Left lung (tissue), 4 donors: ENCODE measurements at regions not wholly inside any gene's neighbourhood (a gene's known extent, or its start where the extent isn't known, plus 50 kb on each side); places are given as distances from the start of the nearest gene placed in this dataset.
"Not testable (repeated sequence)": the region's sequence is repeated elsewhere in the genome, so short reads cannot be mapped to it uniquely, and the experiment has no call there.

Experiments used
- ATAC-seq: fragments of 200-7000 bp; cut with Tn5 transposase; one replicate; pipeline ENCODE4 v1.9.1; 2020; ENCODE audit warnings: moderate library complexity
- DNase-seq, 4 donors: peaks; one replicate each; pipeline ENCODE4 v3.0.0-alpha.2; 2013 to 2020
- H3K27ac ChIP-seq, 2 donors: fragments of 200-600 bp; sonication (generic) in 1 of 2; one replicate each; pipeline versions ENCODE4 v1.5.0 to v1.8.0; 2020 to 2021
- H3K27me3 ChIP-seq, 2 donors: fragments of 200-600 bp; sonication (generic) in 1 of 2; one replicate each; pipeline versions ENCODE4 v1.5.0 to v1.8.0; 2020 to 2021
- H3K36me3 ChIP-seq, 2 donors: fragments of 200-600 bp; sonication (generic) in 1 of 2; one replicate each; pipeline versions ENCODE4 v1.5.0 to v1.8.0; 2020 to 2021
- H3K4me1 ChIP-seq, 2 donors: fragments of 200-600 bp; one replicate each; pipeline ENCODE4 v1.8.0; 2021
- H3K4me3 ChIP-seq, 2 donors: fragments of 200-600 bp; sonication (generic) in 1 of 2; one replicate each; pipeline versions ENCODE4 v1.5.0 to v1.8.0; 2020 to 2021; ENCODE audit warnings: mild to moderate bottlenecking in 1 of 2
- H3K9me3 ChIP-seq, 2 donors: fragments of 200-600 bp; sonication (generic) in 1 of 2; one replicate each; pipeline versions ENCODE4 v1.5.0 to v1.8.0; 2020 to 2021
- intact Hi-C, 2 donors: fragments of 100-400 bp; cut with DNase I; formaldehyde crosslinking; loops; one replicate each; pipeline versions ENCODE4 v1.11.2 to v1.14.2; 2022
- TF ChIP-seq, protein P1 (sequence below), 2 donors: fragments of 200-600 bp; sonication (generic) in 1 of 2; IDR thresholded peaks; one replicate each; pipeline versions ENCODE4 v1.5.0 to v1.8.0; 2021; ENCODE audit warnings: antibody characterized with exemption in 2 of 2
- donor health status: DM: no; HTN: yes; CAD: no.
- donor health status: DM: no; HTN: no; CAD: no.

- Histone ChIP-seq H3K4me3 (no peak overlapping the region), H3K9me3 (no peaks in the 10 kb centered on the region), H3K27me3 (no peaks in the 10 kb centered on the region), H3K27ac (no peak overlapping the region), H3K36me3 (no peaks in the 10 kb centered on the region), H3K4me1 (no peaks in the 10 kb centered on the region)
- ATAC-seq (no peak), DNase-seq (no peak)
- TF ChIP-seq, protein P1, sequence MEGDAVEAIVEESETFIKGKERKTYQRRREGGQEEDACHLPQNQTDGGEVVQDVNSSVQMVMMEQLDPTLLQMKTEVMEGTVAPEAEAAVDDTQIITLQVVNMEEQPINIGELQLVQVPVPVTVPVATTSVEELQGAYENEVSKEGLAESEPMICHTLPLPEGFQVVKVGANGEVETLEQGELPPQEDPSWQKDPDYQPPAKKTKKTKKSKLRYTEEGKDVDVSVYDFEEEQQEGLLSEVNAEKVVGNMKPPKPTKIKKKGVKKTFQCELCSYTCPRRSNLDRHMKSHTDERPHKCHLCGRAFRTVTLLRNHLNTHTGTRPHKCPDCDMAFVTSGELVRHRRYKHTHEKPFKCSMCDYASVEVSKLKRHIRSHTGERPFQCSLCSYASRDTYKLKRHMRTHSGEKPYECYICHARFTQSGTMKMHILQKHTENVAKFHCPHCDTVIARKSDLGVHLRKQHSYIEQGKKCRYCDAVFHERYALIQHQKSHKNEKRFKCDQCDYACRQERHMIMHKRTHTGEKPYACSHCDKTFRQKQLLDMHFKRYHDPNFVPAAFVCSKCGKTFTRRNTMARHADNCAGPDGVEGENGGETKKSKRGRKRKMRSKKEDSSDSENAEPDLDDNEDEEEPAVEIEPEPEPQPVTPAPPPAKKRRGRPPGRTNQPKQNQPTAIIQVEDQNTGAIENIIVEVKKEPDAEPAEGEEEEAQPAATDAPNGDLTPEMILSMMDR (IDR thresholded peaks at IDR 0.05) = no peak
- intact Hi-C loops = no loop called here
These were observed 58.3 kb upstream of the DEFB108B start for GRCh38 chr11:71774603-71775222.

DNA sequence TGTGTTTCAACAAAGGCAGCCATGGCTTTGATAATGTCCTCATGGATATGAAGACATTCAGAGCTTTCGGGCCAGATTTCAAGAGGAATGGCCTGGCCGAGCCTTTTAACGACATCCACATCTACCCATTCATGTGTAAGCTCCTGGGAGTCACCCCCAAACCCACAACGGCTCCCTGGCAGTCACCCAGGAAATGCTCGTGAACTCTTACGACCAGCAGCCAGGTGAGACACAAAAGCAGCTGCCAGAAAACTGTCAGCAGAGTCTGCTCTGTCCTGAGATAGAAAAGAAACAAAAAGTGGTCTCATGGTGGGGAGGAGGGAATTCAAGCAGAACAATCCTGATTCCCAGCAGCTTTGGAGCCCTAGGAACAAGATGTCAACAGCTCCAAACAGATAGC, 52.9 kb upstream of the DEFB108B start:
- H3K4me1 ChIP-seq, DNase-seq, H3K4me3 ChIP-seq, H3K36me3 ChIP-seq, H3K27me3 ChIP-seq, intact Hi-C loops, H3K9me3 ChIP-seq, ATAC-seq, H3K27ac ChIP-seq: not testable (repeated sequence)

GRCh38 chr11:71780771-71781170, 52.2 kb upstream of the DEFB108B start:
- ATAC-seq, H3K27me3 ChIP-seq, DNase-seq, H3K4me1 ChIP-seq, H3K27ac ChIP-seq, H3K4me3 ChIP-seq, intact Hi-C loops, H3K9me3 ChIP-seq, H3K36me3 ChIP-seq: not testable (repeated sequence)

DNA sequence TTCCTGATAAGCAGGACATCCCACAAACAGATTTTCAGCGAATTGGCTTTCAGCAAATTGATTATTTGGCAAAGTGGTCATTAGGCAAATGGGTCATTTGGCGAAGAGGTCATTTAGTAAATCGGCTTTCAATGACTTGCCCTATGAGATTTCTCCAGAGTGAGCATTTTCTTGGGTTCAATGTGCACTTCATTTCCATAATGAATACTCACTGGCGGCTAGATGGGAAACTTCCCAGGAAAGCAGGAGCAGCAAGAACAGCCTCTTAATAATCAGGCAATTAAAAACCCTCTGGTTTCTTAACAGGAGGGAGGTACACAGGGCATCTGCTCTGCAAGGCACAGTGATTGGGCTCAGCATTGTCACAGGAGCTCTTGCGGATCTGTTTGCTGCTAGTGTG, 51.5 kb upstream of the DEFB108B start:
- not testable (repeated sequence) for DNase-seq, H3K4me3 ChIP-seq

GRCh38 chr11:71782229-71782861, 50.7 kb upstream of the DEFB108B start:
- H3K27me3 ChIP-seq, H3K4me3 ChIP-seq, H3K36me3 ChIP-seq, H3K9me3 ChIP-seq, DNase-seq, H3K27ac ChIP-seq, H3K4me1 ChIP-seq, intact Hi-C loops, ATAC-seq: not testable (repeated sequence)

More for the DNA sequence above, 51.5 kb upstream of the DEFB108B start:
- H3K27ac ChIP-seq, H3K9me3 ChIP-seq, ATAC-seq, H3K4me1 ChIP-seq, H3K36me3 ChIP-seq, intact Hi-C loops, H3K27me3 ChIP-seq: not testable (repeated sequence)

GRCh38 chr11:71783191-71783590, 49.8 kb upstream of the DEFB108B start:
- ATAC-seq, H3K27ac ChIP-seq, intact Hi-C loops, H3K27me3 ChIP-seq, H3K36me3 ChIP-seq, H3K4me1 ChIP-seq, H3K4me3 ChIP-seq, H3K9me3 ChIP-seq, DNase-seq: not testable (repeated sequence)
